Suppressor macrophage (primary cell): ENCODE measurements at regions not wholly inside any gene's neighbourhood (a gene's known extent, or its start where the extent isn't known, plus 50 kb on each side); places are given as distances from the start of the nearest gene placed in this dataset.
"Not testable (repeated sequence)": the region's sequence is repeated elsewhere in the genome, so short reads cannot be mapped to it uniquely, and the experiment has no call there.

Experiments
- DNase-seq, 4 experiments: peaks; one replicate each; pipeline ENCODE4 v3.0.0-alpha.2; 2020 to 2022

- not testable (repeated sequence) for DNase-seq
Observed at GRCh38 chr3:152153115-152153514, 115.6 kb upstream of the MBNL1 start.

- no peak for DNase-seq
Observed at GRCh38 chr3:152155246-152156020, 113.3 kb upstream of the MBNL1 start.

GRCh38 chr3:152156880-152157279, 111.8 kb upstream of the MBNL1 start:
- no peak for DNase-seq

GRCh38 chr3:152157337-152157736, 111.4 kb upstream of the MBNL1 start:
- no peak for DNase-seq

- peak; percentile 8 to 46 (median 30) for DNase-seq
Observed at GRCh38 chr3:152159328-152159727, 109.4 kb upstream of the MBNL1 start.

GRCh38 chr3:152160350-152161011, 108.2 kb upstream of the MBNL1 start:
- no peak for DNase-seq

GRCh38 chr3:152172460-152172859, 96.3 kb upstream of the MBNL1 start:
- DNase-seq = no peak

GRCh38 chr3:152173627-152174026, 95.1 kb upstream of the MBNL1 start:
- no peak for DNase-seq

GRCh38 chr3:152174876-152175527, 93.7 kb upstream of the MBNL1 start:
- DNase-seq = no peak

GRCh38 chr3:152175528-152175889, 93.2 kb upstream of the MBNL1 start:
- no peak for DNase-seq

GRCh38 chr3:152176241-152176640, 92.5 kb upstream of the MBNL1 start:
- peak in 3 of 4 experiments; percentile 31 to 57 (median 47) for DNase-seq

- no peak for DNase-seq
Observed at GRCh38 chr3:152176998-152177397, 91.7 kb upstream of the MBNL1 start.

- DNase-seq = peak in 1 of 4 experiments; percentile 13
Observed at GRCh38 chr3:152177757-152178156, 91.0 kb upstream of the MBNL1 start.

- DNase-seq = peak in 3 of 4 experiments; percentile 36 to 62 (median 51)
Observed at GRCh38 chr3:152183473-152183872, 85.3 kb upstream of the MBNL1 start.

- peak in 1 of 4 experiments; percentile 29 for DNase-seq
Observed at GRCh38 chr3:152184971-152185686, 83.6 kb upstream of the MBNL1 start.

- DNase-seq = no peak
Observed at GRCh38 chr3:152185891-152186630, 82.7 kb upstream of the MBNL1 start.

GRCh38 chr3:152190636-152191183, 78.0 kb upstream of the MBNL1 start:
- DNase-seq = no peak

GRCh38 chr3:152192050-152192449, 76.7 kb upstream of the MBNL1 start:
- DNase-seq = no peak

- DNase-seq = peak in 1 of 4 experiments; percentile 14
Observed at GRCh38 chr3:152192936-152193672, 75.6 kb upstream of the MBNL1 start.

GRCh38 chr3:152193673-152194267, 75.0 kb upstream of the MBNL1 start:
- DNase-seq = peak in 1 of 4 experiments; percentile 40

GRCh38 chr3:152195206-152195605, 73.5 kb upstream of the MBNL1 start:
- no peak for DNase-seq
